SIG-M5 (cell line): ENCODE measurements at regions not wholly inside any gene's neighbourhood (a gene's known extent, or its start where the extent isn't known, plus 50 kb on each side); places are given as distances from the start of the nearest gene placed in this dataset.

Experiments used
- DNase-seq: peaks from one replicate; lab custom pipeline; 2025; lab: John Stamatoyannopoulos, UW

GRCh38 chr14:101357559-101358319 lies 203.6 kb upstream of the DIO3 start:
- no peak for DNase-seq

- no peak for DNase-seq
Measured at GRCh38 chr14:101358320-101359125, 202.8 kb upstream of the DIO3 start.

DNA sequence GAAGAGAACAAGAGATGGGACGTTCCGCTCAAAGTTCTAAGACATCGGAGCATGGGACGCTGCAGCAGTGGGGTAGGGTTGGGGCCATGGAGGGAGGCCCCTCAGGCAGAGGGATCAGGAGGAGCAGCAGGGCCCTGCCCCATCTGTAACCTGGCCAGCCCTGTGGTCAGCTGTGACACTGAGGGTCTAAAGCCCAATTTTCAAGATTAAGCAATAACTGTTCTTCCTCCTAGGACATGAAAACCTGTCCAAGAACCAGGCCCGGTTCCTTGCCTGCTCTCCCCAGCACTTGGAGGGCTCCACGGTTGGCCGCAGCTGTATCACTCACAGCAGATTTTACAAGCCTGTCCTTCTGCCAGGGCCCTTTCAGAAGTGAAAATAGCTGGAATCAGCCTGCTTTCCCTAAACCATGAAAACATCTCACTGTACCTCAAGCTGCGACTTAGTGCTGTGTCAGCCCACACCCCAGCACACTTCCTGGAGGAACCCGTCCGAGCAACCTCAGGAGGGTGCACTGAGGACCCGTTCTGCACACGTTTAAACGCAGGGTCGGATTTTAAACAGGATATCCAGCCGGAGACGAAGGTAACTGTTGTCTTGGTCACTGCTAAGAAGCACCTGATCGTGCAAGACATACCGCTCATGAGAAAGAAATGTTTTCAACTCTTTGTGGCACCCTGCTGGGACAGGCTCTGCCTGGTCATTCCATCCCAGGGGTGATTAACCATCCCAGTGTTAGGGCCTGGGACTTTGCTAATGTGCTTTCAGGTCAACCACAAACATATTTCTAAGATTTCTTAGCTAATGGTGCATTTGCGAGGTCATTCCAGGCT lies 201.9 kb upstream of the DIO3 start:
- DNase-seq: no peak

DNA sequence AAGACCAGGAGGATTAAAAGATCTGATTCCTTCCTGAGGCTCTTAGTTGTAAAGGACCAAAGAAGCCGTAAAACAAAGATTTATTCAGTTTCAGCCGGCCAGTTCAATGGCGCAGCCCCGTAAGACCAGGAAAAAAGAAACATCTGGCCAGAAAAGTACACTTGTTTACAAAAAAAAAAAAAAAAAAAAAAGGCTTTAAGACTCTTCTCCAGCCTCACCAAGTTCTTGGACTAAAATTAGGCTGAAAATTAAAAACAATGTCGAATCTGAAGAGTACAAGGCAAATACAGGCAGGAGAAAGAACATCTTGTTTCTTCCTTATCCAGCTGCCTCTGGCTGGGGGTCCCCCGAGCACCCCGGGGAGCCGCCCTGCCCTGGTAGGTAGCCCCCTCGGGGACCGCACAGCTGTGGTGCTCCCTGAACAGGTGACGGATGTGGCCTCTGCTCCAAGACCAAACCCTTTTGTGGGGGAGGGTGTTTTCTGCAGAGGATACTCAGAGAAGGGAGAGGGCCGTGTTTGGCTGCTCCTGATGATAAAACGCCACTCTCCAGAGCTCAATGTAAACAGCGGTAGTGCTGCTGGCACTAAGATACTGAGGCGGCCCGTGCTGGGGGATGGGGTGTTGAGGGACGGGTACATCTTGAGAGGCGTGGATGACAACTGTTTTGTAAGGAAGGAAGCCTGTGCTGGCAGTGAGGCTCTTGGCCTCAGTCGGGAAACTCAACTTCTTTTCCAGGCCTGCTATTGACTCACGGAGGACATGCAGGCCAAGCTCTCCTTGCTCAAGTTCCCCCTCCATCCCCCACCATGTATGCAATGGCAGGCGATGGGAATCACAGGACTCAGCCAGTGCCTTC lies 201.0 kb upstream of the DIO3 start:
- DNase-seq: no peak

DNA sequence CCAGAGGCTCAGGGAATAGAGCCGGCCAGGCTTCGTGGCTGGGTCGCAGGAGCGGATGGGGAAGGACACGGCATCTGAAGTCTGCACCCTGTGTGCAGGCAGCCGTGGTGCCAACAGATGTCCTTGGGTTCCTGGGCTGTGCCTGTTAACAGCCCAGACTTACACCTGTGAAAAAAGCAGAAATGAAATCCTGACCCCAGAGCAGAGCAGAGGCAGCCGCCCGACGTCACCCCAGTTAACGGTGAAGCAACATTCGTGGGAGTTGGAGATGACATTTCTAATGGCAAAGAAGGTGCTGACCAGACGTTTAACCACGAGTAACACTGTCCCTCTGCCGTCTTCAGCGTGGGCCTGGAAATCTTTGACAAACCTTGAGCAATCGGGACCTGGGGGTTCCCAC lies 200.3 kb upstream of the DIO3 start:
- no peak for DNase-seq

DNA sequence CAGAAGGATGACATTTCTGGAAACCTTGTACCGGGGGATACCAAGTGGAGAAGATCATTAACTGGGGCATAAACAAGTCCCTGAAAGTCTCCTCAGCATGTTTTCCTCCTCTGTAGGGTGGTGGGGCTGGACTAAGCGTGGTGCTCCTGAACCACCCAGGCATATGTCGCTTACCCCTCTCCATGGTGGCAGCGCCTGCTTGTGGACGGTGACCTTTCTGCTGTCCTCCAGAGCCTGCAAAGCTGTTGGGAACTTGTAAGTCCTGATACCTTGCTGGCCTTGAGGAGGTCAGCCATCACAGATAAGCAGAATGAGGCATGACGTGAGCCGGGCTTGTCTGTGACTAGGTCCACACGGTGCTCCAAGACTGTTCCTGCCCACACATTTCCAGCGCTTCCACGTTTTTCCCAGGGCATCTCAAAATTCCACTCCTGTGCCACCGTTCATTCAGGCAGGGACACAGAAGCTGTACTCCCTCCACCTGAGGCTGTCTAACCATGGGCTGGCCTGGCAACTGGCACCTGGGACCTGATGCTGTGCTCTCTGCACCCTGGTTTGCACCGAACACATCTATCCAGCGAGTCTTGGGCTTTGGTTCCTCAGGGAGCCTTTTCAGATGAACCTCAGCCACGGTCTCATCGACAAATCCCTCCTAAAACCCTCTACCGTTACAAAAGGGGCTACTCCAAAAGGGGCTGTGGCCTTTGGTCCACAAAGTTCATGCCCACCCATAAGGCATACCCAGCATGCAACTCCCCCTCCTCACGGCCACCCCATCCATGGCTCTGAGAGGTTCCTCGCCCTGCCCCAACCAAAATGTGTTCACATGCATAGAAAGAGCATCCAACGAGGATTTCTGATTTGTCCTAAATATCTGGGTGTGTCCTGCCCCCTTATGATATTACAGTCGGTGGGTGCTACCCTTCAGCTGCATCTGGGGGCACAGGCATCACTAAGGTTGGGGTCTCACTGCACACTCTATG lies 199.6 kb upstream of the DIO3 start:
- DNase-seq: no peak

DNA sequence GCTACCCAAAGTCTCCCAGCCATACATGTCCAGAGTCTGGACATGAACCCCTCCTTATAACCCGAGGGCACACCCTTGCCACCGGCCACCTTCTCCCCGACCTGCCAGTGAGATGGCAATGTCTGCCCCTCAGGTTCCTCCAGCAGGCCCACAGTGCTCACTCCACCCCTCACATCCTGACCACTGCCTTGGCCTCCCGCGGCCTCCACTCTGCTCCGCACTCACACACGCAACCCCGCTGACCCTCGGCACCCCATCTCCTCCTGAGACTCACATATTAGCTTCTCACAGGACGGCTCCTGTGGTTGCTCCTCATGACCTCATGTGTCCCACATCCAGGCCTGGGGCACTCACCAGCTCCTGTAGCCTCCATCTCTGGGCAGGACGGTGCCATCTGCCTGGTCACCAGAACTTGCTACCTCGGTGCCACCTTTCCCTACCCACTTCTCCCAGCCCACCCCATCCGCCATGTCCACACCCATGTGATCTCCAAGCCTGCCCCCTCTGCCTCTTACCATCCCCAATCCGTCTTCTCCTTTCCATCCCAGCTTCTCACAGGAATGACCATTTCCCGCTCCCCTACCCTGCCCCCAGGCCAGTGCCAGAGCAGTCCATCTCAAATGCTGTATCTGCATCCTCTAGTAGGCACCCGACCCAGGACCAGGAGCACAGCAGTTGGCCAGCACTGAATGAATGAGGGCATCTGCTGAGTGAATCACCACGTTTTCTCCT lies 198.6 kb upstream of the DIO3 start:
- DNase-seq: no peak

GRCh38 chr14:101363261-101363555 lies 198.1 kb upstream of the DIO3 start:
- DNase-seq: no peak

GRCh38 chr14:101363880-101364391 lies 197.4 kb upstream of the DIO3 start:
- DNase-seq: no peak

- DNase-seq: no peak
Measured at GRCh38 chr14:101364503-101365328, 196.6 kb upstream of the DIO3 start.

- no peak for DNase-seq
Measured at GRCh38 chr14:101365329-101366158, 195.8 kb upstream of the DIO3 start.

GRCh38 chr14:101367421-101368261 lies 193.7 kb upstream of the DIO3 start:
- no peak for DNase-seq

- no peak for DNase-seq
Measured at GRCh38 chr14:101368629-101369028, 192.7 kb upstream of the DIO3 start.

- no peak for DNase-seq
Measured at GRCh38 chr14:101369194-101369915, 191.9 kb upstream of the DIO3 start.

DNA sequence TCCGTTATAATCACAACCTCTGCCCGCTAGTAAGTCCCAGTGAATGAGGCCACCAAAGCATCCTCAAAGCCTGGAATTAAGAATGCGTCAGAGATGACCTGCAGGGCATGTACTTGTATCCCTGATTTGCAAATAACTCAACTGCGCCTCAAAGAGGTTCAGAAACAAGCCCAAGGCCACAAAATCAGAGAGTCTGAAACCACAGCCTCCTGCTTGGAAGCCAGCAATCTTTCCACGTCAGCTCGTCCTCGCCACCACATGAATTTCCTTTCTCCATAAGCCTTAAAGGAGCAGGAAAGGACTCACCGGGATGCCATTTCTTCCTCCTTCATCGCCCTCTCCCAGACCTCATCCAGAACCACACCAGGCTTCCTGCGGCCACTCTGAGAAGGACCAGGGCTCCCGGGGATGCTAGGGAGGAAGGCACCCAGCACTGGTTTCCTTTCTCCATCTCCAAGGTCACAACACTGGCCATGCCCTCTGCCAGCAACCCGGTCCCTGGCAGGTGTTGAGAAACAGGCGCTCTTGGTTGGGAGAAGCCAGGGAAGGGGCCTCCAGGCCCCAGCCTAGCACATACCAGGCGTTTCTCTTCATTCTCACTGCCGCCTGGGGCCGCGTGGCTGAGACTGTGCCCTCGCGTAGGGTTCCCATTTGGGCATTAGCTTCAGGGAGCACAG lies 191.2 kb upstream of the DIO3 start:
- no peak for DNase-seq
